ENCODE measurements at regions not wholly inside any gene's neighbourhood (a gene's known extent, or its start where the extent isn't known, plus 50 kb on each side); places are given as distances from the start of the nearest gene placed in this dataset.

- TF ChIP-seq POLR2AphosphoS5 (IDR thresholded peaks at IDR 0.05; ENCODE audit: low read depth) (no peak), GABPA (IDR thresholded peaks at IDR 0.05; ENCODE audit: low read depth) (no peak)
- TF ChIP-seq, protein P1, sequence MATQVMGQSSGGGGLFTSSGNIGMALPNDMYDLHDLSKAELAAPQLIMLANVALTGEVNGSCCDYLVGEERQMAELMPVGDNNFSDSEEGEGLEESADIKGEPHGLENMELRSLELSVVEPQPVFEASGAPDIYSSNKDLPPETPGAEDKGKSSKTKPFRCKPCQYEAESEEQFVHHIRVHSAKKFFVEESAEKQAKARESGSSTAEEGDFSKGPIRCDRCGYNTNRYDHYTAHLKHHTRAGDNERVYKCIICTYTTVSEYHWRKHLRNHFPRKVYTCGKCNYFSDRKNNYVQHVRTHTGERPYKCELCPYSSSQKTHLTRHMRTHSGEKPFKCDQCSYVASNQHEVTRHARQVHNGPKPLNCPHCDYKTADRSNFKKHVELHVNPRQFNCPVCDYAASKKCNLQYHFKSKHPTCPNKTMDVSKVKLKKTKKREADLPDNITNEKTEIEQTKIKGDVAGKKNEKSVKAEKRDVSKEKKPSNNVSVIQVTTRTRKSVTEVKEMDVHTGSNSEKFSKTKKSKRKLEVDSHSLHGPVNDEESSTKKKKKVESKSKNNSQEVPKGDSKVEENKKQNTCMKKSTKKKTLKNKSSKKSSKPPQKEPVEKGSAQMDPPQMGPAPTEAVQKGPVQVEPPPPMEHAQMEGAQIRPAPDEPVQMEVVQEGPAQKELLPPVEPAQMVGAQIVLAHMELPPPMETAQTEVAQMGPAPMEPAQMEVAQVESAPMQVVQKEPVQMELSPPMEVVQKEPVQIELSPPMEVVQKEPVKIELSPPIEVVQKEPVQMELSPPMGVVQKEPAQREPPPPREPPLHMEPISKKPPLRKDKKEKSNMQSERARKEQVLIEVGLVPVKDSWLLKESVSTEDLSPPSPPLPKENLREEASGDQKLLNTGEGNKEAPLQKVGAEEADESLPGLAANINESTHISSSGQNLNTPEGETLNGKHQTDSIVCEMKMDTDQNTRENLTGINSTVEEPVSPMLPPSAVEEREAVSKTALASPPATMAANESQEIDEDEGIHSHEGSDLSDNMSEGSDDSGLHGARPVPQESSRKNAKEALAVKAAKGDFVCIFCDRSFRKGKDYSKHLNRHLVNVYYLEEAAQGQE (IDR thresholded peaks at IDR 0.05; ENCODE audit: insufficient replicate concordance, low read depth) = no peak
- TF ChIP-seq, protein P2, sequence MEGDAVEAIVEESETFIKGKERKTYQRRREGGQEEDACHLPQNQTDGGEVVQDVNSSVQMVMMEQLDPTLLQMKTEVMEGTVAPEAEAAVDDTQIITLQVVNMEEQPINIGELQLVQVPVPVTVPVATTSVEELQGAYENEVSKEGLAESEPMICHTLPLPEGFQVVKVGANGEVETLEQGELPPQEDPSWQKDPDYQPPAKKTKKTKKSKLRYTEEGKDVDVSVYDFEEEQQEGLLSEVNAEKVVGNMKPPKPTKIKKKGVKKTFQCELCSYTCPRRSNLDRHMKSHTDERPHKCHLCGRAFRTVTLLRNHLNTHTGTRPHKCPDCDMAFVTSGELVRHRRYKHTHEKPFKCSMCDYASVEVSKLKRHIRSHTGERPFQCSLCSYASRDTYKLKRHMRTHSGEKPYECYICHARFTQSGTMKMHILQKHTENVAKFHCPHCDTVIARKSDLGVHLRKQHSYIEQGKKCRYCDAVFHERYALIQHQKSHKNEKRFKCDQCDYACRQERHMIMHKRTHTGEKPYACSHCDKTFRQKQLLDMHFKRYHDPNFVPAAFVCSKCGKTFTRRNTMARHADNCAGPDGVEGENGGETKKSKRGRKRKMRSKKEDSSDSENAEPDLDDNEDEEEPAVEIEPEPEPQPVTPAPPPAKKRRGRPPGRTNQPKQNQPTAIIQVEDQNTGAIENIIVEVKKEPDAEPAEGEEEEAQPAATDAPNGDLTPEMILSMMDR (IDR thresholded peaks at IDR 0.05; ENCODE audit: insufficient read depth, low read length) = no peak
Observed at GRCh38 chr6:147133669-147134068, 70.5 kb upstream of the STXBP5 start.
